Esophagus muscularis mucosa (tissue), 4 donors: ENCODE measurements at regions not wholly inside any gene's neighbourhood (a gene's known extent, or its start where the extent isn't known, plus 50 kb on each side); places are given as distances from the start of the nearest gene placed in this dataset.

ENCODE experiments used
- CTCF ChIP-seq, 3 experiments: fragments of 200-600 bp in 2 of 3; fragments of 450-650 bp in 1 of 3; sonication (generic) in 2 of 3; IDR thresholded peaks; one replicate each; pipeline ENCODE4 v1.5.1; 2017 to 2019; ENCODE audit warnings: antibody characterized with exemption in 3 of 3, mild to moderate bottlenecking in 2 of 3, moderate library complexity in 1 of 3
- EP300 ChIP-seq: sonication (generic); formaldehyde crosslinking; IDR thresholded peaks from one replicate; pipeline ENCODE4 v1.6.1; 2017; ENCODE audit warnings: antibody characterized with exemption
- POLR2A ChIP-seq: fragments of 450-650 bp; IDR thresholded peaks from one replicate; pipeline ENCODE4 v1.6.1; 2017; ENCODE audit warnings: antibody characterized with exemption, moderate library complexity, mild to moderate bottlenecking, low read depth
- POLR2AphosphoS5 ChIP-seq, 2 donors: sonication (generic); formaldehyde crosslinking; IDR thresholded peaks; one replicate each; pipeline ENCODE4 v1.6.1; 2017; ENCODE audit warnings: antibody characterized with exemption in 2 of 2

- TF ChIP-seq CTCF (IDR thresholded peaks at IDR 0.05), result no peak
- no peak for TF ChIP-seq POLR2AphosphoS5 (IDR thresholded peaks at IDR 0.05)
- TF ChIP-seq POLR2A, result no peak
- TF ChIP-seq EP300, result no peak
Measured at GRCh38 chr5:58037899-58038298, 422.0 kb downstream of the PLK2 start.
